DMS 273 treated with DMSO at 0.1 percent for 48 hours (cell line): ENCODE measurements at regions not wholly inside any gene's neighbourhood (a gene's known extent, or its start where the extent isn't known, plus 50 kb on each side); places are given as distances from the start of the nearest gene placed in this dataset.
A peak's percentile ranks its signal among the peaks of the same experiment; 100 is the strongest.
"Not testable (repeated sequence)": the region's sequence is repeated elsewhere in the genome, so short reads cannot be mapped to it uniquely, and the experiment has no call there.

Experiments used
- DNase-seq: peaks from one replicate; lab custom pipeline; 2025; lab: John Stamatoyannopoulos, UW

GRCh38 chr11:86861810-86862209, 61.5 kb downstream of the PRSS23 start:
- DNase-seq, result no peak

DNA sequence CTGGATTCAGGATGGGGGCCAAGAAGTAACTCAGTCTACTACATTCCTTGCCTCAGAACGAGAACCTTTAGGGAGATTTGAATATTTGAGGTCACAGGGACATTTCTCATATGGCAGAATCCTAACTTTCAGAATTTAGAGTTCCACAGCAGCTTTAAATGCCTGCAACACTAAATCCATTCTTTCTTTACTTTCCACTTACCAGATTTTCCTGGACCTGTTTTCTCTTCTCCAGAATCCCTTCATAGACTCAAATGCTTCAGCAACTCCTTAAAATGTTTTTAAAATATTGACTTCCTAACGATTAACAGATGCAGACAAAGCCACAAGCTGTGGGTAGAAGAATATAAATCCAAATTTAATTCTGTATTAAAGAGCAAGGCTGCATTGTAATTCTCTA, 63.1 kb downstream of the PRSS23 start:
- no peak for DNase-seq

GRCh38 chr11:86865436-86865835, 65.1 kb downstream of the PRSS23 start:
- DNase-seq, result no peak

DNA sequence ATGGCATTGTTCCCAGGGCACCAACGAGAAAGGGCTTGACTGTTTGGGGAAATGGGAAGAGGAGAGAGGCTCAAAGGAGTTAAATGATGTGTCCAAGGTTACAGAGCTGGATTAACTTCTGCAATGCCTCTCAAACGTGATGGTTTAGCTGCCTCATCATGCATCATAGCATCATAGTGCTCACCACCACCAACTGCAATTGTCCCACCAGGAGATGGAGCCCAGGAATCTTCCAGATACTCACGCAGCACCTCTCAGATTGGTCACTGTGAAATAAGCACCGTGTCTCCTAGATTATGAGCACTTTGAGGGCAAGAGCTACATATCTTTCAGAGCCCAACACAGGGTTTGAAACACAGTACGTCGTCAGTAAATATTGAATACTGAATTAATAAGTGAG, 69.2 kb downstream of the PRSS23 start:
- DNase-seq, result no peak

- DNase-seq, result no peak
These were observed 69.7 kb downstream of the PRSS23 start for GRCh38 chr11:86869966-86870570.

DNA sequence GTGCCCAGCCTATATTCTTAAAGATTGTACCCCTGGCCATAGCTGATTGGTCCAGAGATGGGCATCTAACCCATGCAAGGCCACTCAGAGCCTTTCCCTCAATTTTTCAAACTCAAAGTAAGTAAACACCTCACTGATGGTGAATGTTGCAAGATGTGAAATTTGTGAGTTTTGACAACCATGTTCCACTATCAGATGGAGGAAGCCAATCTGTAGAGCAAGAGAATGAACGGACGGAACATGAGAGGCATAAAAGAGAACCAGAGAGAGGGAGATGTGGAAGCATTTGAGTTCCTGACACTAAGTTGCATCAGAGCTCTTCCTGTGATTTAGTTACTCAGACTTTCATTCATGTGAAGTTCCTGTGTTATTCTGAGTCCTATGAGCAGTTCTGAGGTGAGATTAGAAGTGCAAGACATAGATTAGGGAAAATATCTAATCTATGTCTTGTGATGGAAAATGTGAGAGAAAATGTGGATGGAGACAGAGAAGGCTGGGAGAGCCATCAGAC, 73.3 kb downstream of the PRSS23 start:
- DNase-seq, result no peak

GRCh38 chr11:86874304-86875056, 74.1 kb downstream of the PRSS23 start:
- DNase-seq, result no peak

GRCh38 chr11:86876716-86877234, 76.4 kb downstream of the PRSS23 start:
- DNase-seq, result no peak

GRCh38 chr11:86877503-86877902, 77.2 kb downstream of the PRSS23 start:
- no peak for DNase-seq

- DNase-seq, result not testable (repeated sequence)
These were observed 76.0 kb downstream of the FZD4 start for GRCh38 chr11:86879241-86879640.

DNA sequence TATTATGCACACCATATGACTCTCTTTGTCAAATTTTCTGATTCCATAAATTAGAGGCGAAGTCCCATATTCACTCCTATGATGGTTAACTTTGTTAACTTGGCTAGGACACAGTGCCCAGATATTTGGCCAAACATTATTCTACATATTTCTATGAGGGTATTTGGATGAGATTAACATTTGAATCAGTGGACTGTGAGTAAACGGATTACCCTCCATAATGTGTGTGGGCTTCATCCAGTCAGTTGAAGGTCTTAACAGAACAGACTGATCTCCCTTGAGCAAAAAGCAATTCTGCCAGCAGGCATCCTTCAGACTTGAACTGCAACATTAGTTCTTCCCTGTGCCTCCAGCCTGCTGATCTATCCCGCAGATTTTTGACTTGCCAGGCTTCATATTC, 69.9 kb downstream of the FZD4 start:
- DNase-seq, result no peak

- peak; percentile 70 for DNase-seq
These were observed 66.8 kb downstream of the FZD4 start for GRCh38 chr11:86888164-86889000.

GRCh38 chr11:86889001-86889341, 66.2 kb downstream of the FZD4 start:
- DNase-seq, result no peak

DNA sequence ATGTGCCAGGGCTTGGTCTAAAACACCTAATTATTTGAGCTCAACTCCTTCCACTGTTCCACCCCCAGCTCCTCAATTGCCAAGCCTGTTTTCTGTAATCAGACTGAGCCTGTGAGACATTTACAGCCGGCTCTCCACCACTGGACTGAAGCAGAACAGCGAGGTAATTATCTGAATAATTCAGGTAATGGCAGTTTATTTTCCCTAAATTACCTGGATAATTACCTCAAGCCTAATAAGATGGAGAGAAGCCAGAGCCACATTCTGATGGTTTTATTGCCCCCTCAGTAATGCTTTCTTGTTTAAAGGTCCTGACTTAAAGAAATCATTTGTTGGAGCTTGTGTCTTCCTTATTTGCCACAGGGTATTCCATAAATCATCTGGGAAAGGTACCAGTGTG, 64.2 kb downstream of the FZD4 start:
- DNase-seq, result no peak

- DNase-seq, result no peak
These were observed 62.0 kb downstream of the FZD4 start for GRCh38 chr11:86893235-86893634.
